Cardiac muscle cell (in vitro differentiated cells and primary cell): ENCODE measurements at regions not wholly inside any gene's neighbourhood (a gene's known extent, or its start where the extent isn't known, plus 50 kb on each side); places are given as distances from the start of the nearest gene placed in this dataset.

Experiments
- DNase-seq, 2 donors: peaks; one replicate each; pipeline versions ENCODE4 v3.0.0 to v3.0.0-alpha.2; 2010 to 2017; ENCODE audit warnings: low read depth in 1 of 2, low spot score in 1 of 2
- H3K27ac ChIP-seq: fragments of 200-600 bp; sonication (generic); 2 replicates; pipeline ENCODE4 v1.5.1; 2016
- H3K27me3 ChIP-seq: fragments of 200-600 bp; sonication (generic); 2 replicates; pipeline ENCODE4 v1.6.0; 2016; ENCODE audit warnings: control low read depth
- H3K36me3 ChIP-seq: fragments of 200-600 bp; sonication (generic); 2 replicates; pipeline ENCODE4 v1.5.1; 2016; ENCODE audit warnings: control low read depth
- H3K4me1 ChIP-seq: fragments of 200-600 bp; sonication (generic); 2 replicates; pipeline ENCODE4 v1.8.1; 2017; ENCODE audit warnings: low read depth, mild to moderate bottlenecking, mixed run types
- H3K4me3 ChIP-seq: fragments of 200-600 bp; sonication (generic); 2 replicates; pipeline ENCODE4 v1.5.1; 2016; ENCODE audit warnings: mild to moderate bottlenecking
- H3K9me3 ChIP-seq: fragments of 200-600 bp; sonication (generic); 2 replicates; pipeline ENCODE4 v1.5.1; 2017; ENCODE audit warnings: low read depth, mild to moderate bottlenecking, control low read depth
- TF ChIP-seq, protein P1 (sequence below): IDR thresholded peaks from 2 replicates; pipeline ENCODE4 v1.5.1; 2012; ENCODE audit warnings: low read depth, mild to moderate bottlenecking, low read length

DNA sequence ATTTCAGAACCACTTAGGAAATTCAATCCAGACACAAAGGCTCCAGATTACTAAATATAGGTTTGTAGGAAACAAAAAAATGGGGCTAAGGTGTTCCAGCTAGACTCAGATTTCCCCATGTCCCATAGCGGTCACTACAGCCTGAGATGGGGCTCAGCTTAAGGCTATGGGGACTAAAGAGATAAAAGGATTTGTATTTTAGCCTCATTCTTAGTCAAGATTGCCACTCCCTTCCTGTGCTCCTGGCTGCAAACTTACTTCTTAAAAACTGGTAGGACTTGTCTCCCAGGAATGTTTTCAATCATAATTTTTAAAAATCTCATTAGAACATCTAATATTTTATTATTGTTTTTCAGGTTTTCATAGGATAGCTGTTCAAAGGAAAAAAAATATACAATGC is 253.8 kb upstream of the DAB2 start:
- Histone ChIP-seq H3K27ac (no peak overlapping the region), H3K9me3 (no peaks in the 10 kb centered on the region), H3K27me3 (no peaks in the 10 kb centered on the region), H3K36me3 (no peaks in the 10 kb centered on the region), H3K4me3 (no peak overlapping the region), H3K4me1 (peaks cover 3% of the 10 kb centered on the region)
- TF ChIP-seq, protein P1, sequence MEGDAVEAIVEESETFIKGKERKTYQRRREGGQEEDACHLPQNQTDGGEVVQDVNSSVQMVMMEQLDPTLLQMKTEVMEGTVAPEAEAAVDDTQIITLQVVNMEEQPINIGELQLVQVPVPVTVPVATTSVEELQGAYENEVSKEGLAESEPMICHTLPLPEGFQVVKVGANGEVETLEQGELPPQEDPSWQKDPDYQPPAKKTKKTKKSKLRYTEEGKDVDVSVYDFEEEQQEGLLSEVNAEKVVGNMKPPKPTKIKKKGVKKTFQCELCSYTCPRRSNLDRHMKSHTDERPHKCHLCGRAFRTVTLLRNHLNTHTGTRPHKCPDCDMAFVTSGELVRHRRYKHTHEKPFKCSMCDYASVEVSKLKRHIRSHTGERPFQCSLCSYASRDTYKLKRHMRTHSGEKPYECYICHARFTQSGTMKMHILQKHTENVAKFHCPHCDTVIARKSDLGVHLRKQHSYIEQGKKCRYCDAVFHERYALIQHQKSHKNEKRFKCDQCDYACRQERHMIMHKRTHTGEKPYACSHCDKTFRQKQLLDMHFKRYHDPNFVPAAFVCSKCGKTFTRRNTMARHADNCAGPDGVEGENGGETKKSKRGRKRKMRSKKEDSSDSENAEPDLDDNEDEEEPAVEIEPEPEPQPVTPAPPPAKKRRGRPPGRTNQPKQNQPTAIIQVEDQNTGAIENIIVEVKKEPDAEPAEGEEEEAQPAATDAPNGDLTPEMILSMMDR, result no peak
- DNase-seq, result no peak

DNA sequence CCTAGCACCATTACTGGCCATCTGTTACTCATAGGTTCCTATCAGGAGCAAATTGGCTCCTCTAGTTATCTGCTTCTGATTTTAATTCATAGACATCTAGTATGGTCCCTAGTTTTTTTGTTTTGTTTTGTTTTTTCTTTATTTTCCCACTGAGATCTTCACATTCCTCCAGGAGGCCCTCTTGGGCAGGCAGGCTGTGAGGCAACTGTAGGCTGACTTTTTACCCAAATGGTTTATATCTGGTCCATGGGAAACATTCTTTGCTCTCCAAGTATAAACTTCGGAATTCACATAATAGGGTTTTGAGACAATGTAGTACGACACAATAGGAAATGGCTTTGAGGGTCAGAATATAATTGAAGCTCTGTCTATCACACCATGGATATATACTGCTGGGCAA is 250.9 kb upstream of the DAB2 start:
- Histone ChIP-seq H3K4me3 (no peak overlapping the region), H3K4me1 (peaks cover 3% of the 10 kb centered on the region), H3K27me3 (no peaks in the 10 kb centered on the region), H3K9me3 (no peaks in the 10 kb centered on the region), H3K27ac (no peak overlapping the region), H3K36me3 (no peaks in the 10 kb centered on the region)
- DNase-seq, result peak in 1 of 2 donors; percentile 0
- TF ChIP-seq, protein P1, result no peak

DNA sequence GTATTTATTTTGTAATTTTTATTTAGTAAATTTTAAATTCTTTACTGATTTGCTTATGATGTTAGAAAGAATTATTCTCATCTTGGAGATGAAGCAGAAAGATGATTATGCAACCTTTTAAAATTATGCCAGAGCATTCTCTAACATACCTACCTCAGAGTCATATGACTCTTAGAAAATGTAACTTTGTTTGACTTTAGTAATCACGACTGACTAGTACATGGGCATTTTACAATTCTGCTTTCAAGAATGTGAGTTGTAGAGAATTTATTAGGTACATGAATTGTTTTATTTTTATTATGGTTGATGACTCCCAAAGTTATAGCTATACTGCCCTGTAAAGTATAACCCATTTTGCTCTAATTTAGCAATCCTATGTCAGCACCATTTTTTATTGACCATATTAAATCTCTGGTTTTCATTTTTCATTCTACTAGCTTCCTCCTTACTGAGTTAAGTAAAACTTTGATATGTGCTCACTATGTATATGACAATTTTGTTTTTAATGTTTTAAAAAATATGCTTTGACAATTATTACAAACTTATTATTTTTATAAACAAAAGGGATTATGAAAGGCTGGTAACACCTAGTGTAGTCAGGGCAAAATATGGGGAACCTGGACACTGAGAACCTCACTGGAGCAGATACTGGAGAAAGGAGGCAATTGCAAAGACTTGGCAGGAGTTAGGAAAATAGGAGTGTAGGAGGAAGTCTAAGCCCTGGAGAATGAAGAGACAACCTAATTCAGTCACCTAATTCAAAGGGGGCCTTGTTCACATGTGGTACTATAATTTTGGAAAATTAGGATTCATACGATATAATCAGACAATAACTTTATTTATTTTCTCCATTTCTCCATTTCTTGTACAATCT is 249.7 kb upstream of the DAB2 start:
- peaks cover under 1% of the 10 kb centered on the region for H3K4me1 ChIP-seq
- no peak for DNase-seq
- H3K27ac ChIP-seq, result no peak overlapping the region
- no peaks in the 10 kb centered on the region for H3K9me3 ChIP-seq
- no peaks in the 10 kb centered on the region for H3K27me3 ChIP-seq
- no peak overlapping the region for H3K4me3 ChIP-seq
- TF ChIP-seq, protein P1, result no peak
- no peaks in the 10 kb centered on the region for H3K36me3 ChIP-seq

DNA sequence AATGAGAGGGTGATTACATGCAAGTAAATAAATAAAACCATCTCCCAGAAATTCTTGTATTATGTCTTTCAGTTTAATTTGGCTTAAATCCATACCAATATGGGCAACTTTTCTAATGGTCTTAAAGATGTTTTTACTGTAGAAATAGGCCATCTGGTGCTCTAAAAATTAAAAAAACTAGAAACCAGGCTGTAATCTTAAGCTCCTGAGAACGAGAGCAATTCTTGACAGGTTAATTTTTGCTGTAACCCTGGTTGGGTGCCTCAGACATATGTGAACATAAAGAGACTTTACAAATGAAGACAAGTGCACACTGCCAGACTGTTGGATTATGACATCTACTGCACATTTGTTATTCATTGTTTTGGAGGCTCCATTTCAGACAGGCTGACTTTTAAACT is 246.8 kb upstream of the DAB2 start:
- H3K27me3 ChIP-seq, result no peaks in the 10 kb centered on the region
- H3K4me1 ChIP-seq, result no peaks in the 10 kb centered on the region
- H3K36me3 ChIP-seq, result no peaks in the 10 kb centered on the region
- H3K4me3 ChIP-seq, result no peak overlapping the region
- no peak for DNase-seq
- no peaks in the 10 kb centered on the region for H3K9me3 ChIP-seq
- TF ChIP-seq, protein P1, result no peak
- H3K27ac ChIP-seq, result no peak overlapping the region

DNA sequence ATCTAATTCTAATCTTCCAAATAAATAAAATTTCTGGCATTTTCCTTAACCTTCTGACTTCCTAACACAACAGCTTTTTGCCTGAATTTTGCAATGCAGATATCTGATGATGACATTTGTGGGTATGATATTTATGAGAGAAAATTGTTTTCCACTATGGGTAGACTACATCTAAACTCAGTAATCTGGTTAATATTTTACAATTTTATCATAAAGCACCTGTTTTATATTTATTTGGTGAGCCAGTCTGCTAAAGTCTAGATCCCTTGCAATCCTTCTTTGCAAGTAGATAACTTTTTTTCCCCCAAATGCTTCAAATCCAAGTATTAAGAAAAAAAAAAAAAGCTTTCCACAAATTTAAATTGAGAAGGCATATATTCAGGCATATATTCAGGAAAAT is 246.2 kb upstream of the DAB2 start:
- TF ChIP-seq, protein P1, result no peak
- Histone ChIP-seq H3K27me3 (no peaks in the 10 kb centered on the region), H3K36me3 (no peaks in the 10 kb centered on the region), H3K27ac (no peak overlapping the region), H3K9me3 (no peaks in the 10 kb centered on the region), H3K4me1 (no peaks in the 10 kb centered on the region), H3K4me3 (no peak overlapping the region)
- DNase-seq, result no peak
